ENCODE measurements at regions not wholly inside any gene's neighbourhood (a gene's known extent, or its start where the extent isn't known, plus 50 kb on each side); places are given as distances from the start of the nearest gene placed in this dataset.

DNA sequence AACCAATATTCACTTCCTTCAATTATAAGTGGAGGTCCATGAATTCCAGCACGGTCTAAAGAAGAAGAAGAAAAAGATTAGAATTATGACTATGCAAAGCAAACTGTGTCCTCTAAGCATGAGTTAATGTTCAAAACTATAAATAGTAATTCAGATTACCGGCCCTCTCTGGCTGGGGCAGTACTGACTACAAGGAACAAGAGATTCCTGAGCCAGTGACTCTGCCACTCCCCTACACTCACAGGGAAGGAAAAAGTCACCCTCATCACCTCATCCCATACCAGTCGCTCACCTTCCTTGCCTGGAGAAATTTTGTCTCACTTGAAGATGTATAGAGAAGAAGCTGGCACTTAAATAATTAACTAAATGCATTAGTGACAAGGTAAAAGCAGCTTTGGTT lies 56.5 kb upstream of the CD302 start:
- H3K36me3 Mint-ChIP-seq = peaks cover 5% of the 10 kb centered on the region
- peaks cover 0 to 5% of the 10 kb centered on the region in 2 donors for H3K4me1 Mint-ChIP-seq (ENCODE audit: low read depth in 2 of 2)
- no peak for ATAC-seq
- no peak for DNase-seq (ENCODE audit: low spot score)
- no peak overlapping the region for H3K4me3 Mint-ChIP-seq
- no peaks in the 10 kb centered on the region for H3K27me3 Mint-ChIP-seq
- no peaks in the 10 kb centered on the region for H3K9me3 Mint-ChIP-seq
- no peak overlapping the region for H3K27ac Mint-ChIP-seq

DNA sequence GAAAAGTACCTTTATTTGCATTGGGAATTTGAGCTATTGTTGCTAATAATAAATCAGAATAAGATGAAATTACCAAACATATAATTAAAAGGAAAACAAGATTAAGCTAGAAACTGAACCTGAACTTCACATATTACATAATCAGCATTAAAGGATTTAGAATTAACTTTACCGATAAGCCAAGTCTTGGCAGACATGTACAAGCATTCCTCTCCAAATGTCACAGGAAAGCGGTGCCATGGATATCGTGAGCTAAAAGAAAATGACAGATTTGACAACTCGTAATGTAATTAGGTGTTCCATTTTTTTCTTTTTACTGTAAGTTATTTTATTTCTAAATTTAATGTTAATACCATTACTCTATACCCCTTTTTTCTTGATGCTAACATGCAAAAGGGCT lies 55.1 kb upstream of the CD302 start:
- Mint-ChIP-seq H3K4me1 (ENCODE audit: low read depth in 2 of 2) (no peaks in the 10 kb centered on the region), H3K9me3 (no peaks in the 10 kb centered on the region), H3K4me3 (no peak overlapping the region), H3K27me3 (no peaks in the 10 kb centered on the region), H3K27ac (no peak overlapping the region), H3K36me3 (peaks cover 5% of the 10 kb centered on the region)
- no peak for DNase-seq (ENCODE audit: low spot score)
- ATAC-seq = no peak

DNA sequence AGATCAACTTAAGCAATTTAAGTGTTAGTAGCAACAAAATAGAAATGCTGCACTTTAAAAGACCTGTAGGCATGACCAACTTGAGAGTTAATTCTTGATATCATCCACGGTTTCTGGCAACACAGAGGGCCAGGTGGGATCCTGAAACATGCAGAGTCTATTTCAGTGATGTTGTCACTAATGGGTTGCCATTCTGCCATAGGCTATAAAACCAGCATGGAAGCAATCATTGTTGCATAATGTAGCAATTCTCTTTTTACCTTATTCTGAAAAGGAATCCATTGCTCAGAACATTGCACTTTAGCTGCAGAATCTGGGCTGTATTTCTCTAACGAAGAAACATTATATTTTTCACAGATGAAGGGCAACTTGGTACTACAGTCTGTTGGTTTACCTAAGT lies 53.9 kb upstream of the CD302 start:
- Mint-ChIP-seq H3K4me3 (no peak overlapping the region), H3K9me3 (no peaks in the 10 kb centered on the region), H3K27me3 (no peaks in the 10 kb centered on the region), H3K36me3 (peaks cover 5% of the 10 kb centered on the region), H3K4me1 (ENCODE audit: low read depth in 2 of 2) (no peaks in the 10 kb centered on the region), H3K27ac (no peak overlapping the region)
- no peak for ATAC-seq
- DNase-seq (ENCODE audit: low spot score) = no peak

DNA sequence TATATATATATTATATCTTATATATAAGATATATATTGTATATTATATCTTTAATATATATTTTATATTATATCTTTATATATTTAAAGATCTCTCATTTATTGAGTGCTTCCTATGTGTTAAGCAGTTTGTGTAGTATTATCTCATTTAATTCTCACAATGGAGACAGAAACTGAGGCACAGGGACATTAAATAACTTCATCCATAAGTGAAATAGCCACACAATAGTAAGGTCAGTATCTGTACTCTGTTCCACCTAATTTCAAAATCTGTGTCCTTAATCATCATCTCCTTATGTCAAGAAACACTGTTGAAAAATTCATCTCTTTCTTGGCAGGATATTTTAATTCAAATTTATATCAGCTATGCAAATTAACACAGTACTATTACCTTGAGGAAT lies 52.8 kb upstream of the CD302 start:
- no peak for DNase-seq (ENCODE audit: low spot score)
- Mint-ChIP-seq H3K27ac (no peak overlapping the region), H3K27me3 (no peaks in the 10 kb centered on the region), H3K4me1 (ENCODE audit: low read depth in 2 of 2) (no peaks in the 10 kb centered on the region), H3K9me3 (no peaks in the 10 kb centered on the region), H3K4me3 (no peak overlapping the region), H3K36me3 (peaks cover 5% of the 10 kb centered on the region)
- ATAC-seq = no peak

DNA sequence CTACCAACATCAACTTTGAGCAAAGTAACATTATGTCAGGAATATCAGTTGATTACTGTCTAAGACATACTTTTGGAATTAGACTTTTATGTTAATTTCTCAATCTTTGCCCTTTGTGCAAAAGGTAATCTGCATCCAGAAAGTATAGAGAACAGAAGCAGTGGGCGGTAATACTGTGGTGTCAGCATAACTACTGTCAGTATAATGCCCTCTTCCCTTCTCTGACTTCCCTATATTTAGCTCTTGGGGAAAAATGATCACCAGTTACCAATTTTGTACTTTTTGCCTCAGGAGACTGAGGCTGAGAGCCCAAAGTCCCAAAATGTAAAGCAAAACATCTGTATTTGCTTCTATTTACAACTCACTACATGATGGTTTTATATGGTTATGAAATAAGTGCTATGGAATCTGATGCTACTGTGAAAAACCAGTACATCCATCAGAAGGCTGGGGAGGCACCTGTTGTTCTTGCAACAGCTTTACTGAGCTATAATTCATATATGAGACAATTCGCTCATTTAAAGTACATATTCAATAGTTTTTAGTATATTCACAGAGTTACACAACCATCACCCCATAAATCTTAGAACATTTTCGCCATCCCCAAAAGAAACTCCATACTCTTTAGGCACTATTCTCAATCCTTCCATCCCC lies 51.3 kb upstream of the CD302 start:
- no peak for DNase-seq (ENCODE audit: low spot score)
- Mint-ChIP-seq H3K36me3 (peaks cover 4% of the 10 kb centered on the region), H3K9me3 (no peaks in the 10 kb centered on the region), H3K4me3 (no peak overlapping the region), H3K27ac (no peak overlapping the region), H3K4me1 (ENCODE audit: low read depth in 2 of 2) (no peaks in the 10 kb centered on the region), H3K27me3 (no peaks in the 10 kb centered on the region)
- ATAC-seq = no peak
